Endothelial cell of umbilical vein (primary cell): ENCODE measurements at regions not wholly inside any gene's neighbourhood (a gene's known extent, or its start where the extent isn't known, plus 50 kb on each side); places are given as distances from the start of the nearest gene placed in this dataset.

Source experiments
- CTCF ChIP-seq, 2 donors: IDR thresholded peaks; 1 replicate in 1 of 2; 2 replicates in 1 of 2; pipeline ENCODE4 v1.5.1; 2011; ENCODE audit warnings: low read length in 2 of 2, mild to moderate bottlenecking in 2 of 2, moderate library complexity in 2 of 2, control low read depth in 1 of 2, inconsistent platforms in 1 of 2, low read depth in 1 of 2; ENCODE audit not compliant: insufficient read depth in 1 of 2; ENCODE audit errors: extremely low read depth in 1 of 2
- EZH2 ChIP-seq: IDR thresholded peaks from 2 replicates; pipeline ENCODE4 v1.6.1; 2012; ENCODE audit warnings: borderline replicate concordance, low read depth, mild to moderate bottlenecking, moderate library complexity, low read length, inconsistent platforms; ENCODE audit not compliant: severe bottlenecking
- JUN ChIP-seq: IDR thresholded peaks from 2 replicates; pipeline ENCODE4 v1.6.1; 2011; ENCODE audit warnings: borderline replicate concordance, low read depth; ENCODE audit not compliant: insufficient read length, insufficient read depth
- MYC ChIP-seq: IDR thresholded peaks from one replicate; pipeline ENCODE4 v1.6.1; 2011; ENCODE audit warnings: mild to moderate bottlenecking, low read depth, low read length
- POLR2A ChIP-seq: IDR thresholded peaks from 2 replicates; pipeline ENCODE4 v1.6.1; 2012; ENCODE audit warnings: low read depth, mild to moderate bottlenecking, control low read depth, low read length
- POLR2AphosphoS5 ChIP-seq: IDR thresholded peaks from 2 replicates; pipeline ENCODE4 v1.6.1; 2012; ENCODE audit warnings: low read depth, mild to moderate bottlenecking, control low read depth, low read length, moderate library complexity; ENCODE audit not compliant: insufficient read depth
- TF ChIP-seq, protein P1 (sequence below): IDR thresholded peaks from 2 replicates; pipeline ENCODE4 v1.6.1; 2011; ENCODE audit not compliant: insufficient read depth, insufficient read length

GRCh38 chr18:56495884-56496283, 142.5 kb downstream of the TXNL1 start:
- TF ChIP-seq CTCF (IDR thresholded peaks at IDR 0.05; ENCODE audit: extremely low read depth in 1 of 2, insufficient read depth in 1 of 2, low read depth in 1 of 2, low read length in 2 of 2), result no peak
- TF ChIP-seq POLR2AphosphoS5, result no peak
- TF ChIP-seq EZH2, result no peak
- no peak for TF ChIP-seq POLR2A
- TF ChIP-seq, protein P1, sequence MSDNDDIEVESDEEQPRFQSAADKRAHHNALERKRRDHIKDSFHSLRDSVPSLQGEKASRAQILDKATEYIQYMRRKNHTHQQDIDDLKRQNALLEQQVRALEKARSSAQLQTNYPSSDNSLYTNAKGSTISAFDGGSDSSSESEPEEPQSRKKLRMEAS, result no peak
- TF ChIP-seq JUN, result no peak
- no peak for TF ChIP-seq MYC
